Astrocyte of the spinal cord (primary cell): ENCODE measurements at regions not wholly inside any gene's neighbourhood (a gene's known extent, or its start where the extent isn't known, plus 50 kb on each side); places are given as distances from the start of the nearest gene placed in this dataset.

Source experiments
- DNase-seq: peaks from one replicate; pipeline ENCODE4 v3.0.0; 2011; ENCODE audit warnings: low read depth, low spot score
- H3K4me3 ChIP-seq: 2 replicates; pipeline ENCODE4 v1.5.1; 2011; ENCODE audit warnings: low read depth, mild to moderate bottlenecking, low read length, moderate library complexity
- CTCF ChIP-seq: IDR thresholded peaks from 2 replicates; pipeline ENCODE4 v1.5.1; 2012; ENCODE audit warnings: low read depth, mild to moderate bottlenecking, low read length, inconsistent platforms
- in situ Hi-C: cut with HindIII; loops from 2 replicates; pipeline ENCODE4 v1.10.0; 2017; ENCODE audit warnings: low sequenced_read_pairs

GRCh38 chr17:73888862-73889261, 244.6 kb upstream of the SDK2 start:
- no peak for DNase-seq
- no peak for TF ChIP-seq CTCF
- in situ Hi-C loops: no loop called here
- no peak overlapping the region for H3K4me3 ChIP-seq

GRCh38 chr17:73889439-73889838, 245.2 kb upstream of the SDK2 start:
- TF ChIP-seq CTCF: no peak
- H3K4me3 ChIP-seq: no peak overlapping the region
- no peak for DNase-seq
- in situ Hi-C loops: no loop called here

DNA sequence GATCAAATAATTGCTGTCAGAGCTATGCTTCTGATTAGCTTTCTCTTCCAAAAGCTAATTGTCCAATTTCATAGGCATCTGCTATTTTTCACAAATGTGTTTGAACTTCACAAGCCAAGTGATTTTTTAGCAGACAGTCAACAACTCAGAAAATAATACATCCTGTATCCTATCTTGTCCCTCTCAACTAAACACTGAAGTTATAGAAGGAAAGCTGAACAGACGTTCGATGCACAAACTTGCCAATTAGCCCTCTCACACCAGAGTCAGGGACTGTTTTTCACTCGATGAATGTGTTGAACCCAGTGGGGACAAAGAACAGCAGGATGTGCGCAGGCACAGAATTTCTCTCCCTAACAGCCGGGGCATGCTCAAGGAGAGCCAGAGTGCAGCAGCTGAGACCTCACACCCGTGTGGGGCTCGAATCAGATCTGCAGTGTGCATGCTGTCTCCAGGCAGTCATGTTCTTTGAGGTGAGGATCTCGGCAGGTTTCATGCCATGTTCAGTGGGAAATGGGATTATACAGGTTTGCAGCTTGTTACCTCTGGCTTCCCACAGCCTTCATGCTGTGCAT, 246.7 kb upstream of the SDK2 start:
- no peak for TF ChIP-seq CTCF
- DNase-seq: no peak
- H3K4me3 ChIP-seq: no peak overlapping the region
- in situ Hi-C loops: no loop called here

- in situ Hi-C loops: no loop called here
- no peak overlapping the region for H3K4me3 ChIP-seq
- no peak for DNase-seq
- no peak for TF ChIP-seq CTCF
These were observed 250.9 kb upstream of the SDK2 start for GRCh38 chr17:73895157-73895556.

GRCh38 chr17:73896966-73897365, 252.7 kb upstream of the SDK2 start:
- in situ Hi-C loops: no loop called here
- H3K4me3 ChIP-seq: no peak overlapping the region
- no peak for TF ChIP-seq CTCF
- DNase-seq: no peak

GRCh38 chr17:73899839-73900238, 255.6 kb upstream of the SDK2 start:
- TF ChIP-seq CTCF: no peak
- H3K4me3 ChIP-seq: no peak overlapping the region
- DNase-seq: no peak
- in situ Hi-C loops: no loop called here

DNA sequence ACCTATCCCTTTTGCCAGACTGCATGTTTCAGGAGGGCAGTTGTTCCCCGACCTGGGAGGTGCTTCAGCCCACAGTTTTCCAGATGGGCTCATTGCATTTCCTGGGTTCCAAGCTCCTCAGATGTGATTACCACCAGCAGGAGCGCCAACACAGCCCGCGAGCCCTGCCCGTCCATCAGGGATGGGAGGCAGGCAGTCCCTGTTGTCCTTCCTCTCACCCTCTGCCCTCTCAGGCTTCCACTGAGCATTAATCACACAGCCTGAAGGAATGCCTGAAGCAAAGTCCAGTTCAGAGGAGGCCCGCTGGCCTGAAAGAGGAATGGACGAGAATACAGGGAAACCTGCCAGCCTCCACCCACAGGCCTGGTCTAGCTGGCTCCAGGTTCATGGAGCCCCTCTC, 256.3 kb upstream of the SDK2 start:
- in situ Hi-C loops: no loop called here
- DNase-seq: no peak
- no peak overlapping the region for H3K4me3 ChIP-seq
- TF ChIP-seq CTCF: no peak
